Fibroblast of the aortic adventitia (primary cell): ENCODE measurements at regions not wholly inside any gene's neighbourhood (a gene's known extent, or its start where the extent isn't known, plus 50 kb on each side); places are given as distances from the start of the nearest gene placed in this dataset.

Source experiments
- DNase-seq: peaks from one replicate; pipeline ENCODE4 v3.0.0-alpha.2; 2010; ENCODE audit warnings: low read depth
- H3K4me3 ChIP-seq: 2 replicates; pipeline ENCODE4 v1.5.1; 2011; ENCODE audit warnings: low read depth, mild to moderate bottlenecking, control low read depth, low read length, moderate library complexity
- TF ChIP-seq, protein P1 (sequence below): IDR thresholded peaks from 2 replicates; pipeline ENCODE4 v1.5.1; 2011; ENCODE audit warnings: mild to moderate bottlenecking, low read length, control low read depth, inconsistent platforms; ENCODE audit not compliant: insufficient read depth

DNA sequence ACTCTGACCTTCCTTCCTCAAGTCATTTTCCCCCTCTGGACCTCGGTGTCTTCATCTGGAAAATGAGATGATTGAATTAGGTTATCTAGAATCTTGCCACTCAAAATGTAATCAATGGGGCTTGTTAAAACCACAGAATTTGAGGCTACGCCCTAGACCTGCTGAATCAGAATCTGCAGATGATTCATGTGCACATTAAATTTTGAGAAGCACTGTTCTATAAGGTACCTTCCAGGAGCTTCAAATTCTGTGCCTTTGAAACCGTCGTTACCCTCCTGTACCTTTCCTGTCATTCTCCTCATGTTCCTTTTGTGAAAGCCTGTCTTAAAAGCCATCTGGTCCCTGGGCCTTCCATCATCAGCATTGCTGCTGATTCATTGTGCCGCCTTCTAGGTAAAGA is 172.4 kb upstream of the TOPAZ1 start:
- no peak overlapping the region for H3K4me3 ChIP-seq
- no peak for DNase-seq
- TF ChIP-seq, protein P1, sequence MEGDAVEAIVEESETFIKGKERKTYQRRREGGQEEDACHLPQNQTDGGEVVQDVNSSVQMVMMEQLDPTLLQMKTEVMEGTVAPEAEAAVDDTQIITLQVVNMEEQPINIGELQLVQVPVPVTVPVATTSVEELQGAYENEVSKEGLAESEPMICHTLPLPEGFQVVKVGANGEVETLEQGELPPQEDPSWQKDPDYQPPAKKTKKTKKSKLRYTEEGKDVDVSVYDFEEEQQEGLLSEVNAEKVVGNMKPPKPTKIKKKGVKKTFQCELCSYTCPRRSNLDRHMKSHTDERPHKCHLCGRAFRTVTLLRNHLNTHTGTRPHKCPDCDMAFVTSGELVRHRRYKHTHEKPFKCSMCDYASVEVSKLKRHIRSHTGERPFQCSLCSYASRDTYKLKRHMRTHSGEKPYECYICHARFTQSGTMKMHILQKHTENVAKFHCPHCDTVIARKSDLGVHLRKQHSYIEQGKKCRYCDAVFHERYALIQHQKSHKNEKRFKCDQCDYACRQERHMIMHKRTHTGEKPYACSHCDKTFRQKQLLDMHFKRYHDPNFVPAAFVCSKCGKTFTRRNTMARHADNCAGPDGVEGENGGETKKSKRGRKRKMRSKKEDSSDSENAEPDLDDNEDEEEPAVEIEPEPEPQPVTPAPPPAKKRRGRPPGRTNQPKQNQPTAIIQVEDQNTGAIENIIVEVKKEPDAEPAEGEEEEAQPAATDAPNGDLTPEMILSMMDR = no peak

DNA sequence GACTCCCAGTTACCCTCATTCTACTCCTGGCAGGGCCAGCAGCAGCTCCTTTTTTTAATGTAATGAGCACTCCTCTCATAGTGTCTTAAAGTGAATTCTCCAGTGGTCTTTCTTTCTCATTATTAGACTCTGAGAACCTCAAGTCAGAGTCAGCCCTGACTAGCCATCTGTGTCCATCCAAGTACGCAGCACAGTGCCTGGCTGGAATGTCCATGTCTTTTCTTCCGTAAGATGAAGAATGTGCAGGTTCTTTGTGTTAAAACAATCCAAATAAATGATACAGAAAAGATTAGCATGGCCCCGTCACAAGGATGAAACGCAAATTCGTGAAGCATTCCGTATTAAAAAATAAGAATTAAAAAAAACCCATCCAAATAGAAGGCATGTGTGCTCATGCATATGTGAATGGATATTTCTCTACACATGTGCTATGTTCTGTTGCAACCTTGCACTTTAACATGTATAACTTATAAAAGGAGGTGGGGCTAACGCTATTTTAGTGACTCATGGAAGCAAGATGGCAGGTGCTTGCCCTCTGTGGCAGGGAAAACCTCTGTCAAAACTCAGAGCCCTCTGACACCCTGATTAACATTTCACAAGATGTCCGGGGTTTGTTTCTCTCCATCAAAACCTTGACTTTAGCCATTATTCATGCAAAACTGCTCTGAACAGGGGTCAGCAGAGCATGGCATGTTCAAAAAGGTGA is 170.7 kb upstream of the TOPAZ1 start:
- DNase-seq = no peak
- H3K4me3 ChIP-seq = no peak overlapping the region
- TF ChIP-seq, protein P1 = no peak

DNA sequence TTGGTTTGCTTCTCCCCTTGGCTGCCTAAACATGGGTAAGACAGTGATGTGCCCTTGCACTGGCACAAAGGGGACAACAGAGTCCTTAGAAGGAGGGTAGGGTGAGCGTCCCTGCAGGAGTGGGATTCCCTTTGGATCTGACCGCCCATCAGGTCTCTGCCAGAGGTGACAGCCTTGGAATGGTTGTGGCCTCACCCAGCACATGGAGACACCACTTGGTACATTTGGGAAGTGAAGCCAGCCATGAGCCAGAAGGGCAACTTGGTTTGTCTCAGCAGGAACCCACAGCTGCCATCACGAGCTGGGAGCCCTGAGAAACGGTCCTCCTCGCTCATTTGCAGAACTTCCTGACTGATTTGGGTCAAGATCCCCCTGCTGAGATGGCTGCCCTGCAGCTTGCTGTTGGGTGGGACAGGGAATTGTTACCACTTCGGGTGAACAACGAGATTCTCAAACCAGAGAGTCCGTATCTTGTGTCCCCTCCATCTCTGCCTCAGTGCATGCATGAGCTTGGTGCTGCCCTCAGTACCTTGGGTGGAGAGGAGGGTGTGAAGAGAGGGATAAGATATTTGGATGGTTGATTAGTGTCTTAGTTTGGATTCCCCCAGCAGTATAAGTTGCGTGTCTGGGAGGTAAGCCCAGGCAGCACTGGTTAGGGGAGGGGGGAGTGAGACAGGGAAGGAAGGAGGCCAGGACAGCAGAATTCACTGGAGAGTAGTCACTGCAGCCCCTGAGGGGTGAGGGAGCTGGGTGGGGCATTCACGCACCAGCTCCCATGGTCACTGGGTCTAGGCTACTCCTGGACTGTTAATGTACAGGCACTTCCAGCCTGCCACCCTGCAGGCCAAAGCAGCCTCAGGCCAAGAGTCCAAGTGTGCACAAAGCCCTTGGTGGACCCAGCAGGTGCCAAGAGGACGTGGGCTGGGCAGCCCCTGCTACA is 168.8 kb upstream of the TOPAZ1 start:
- no peak overlapping the region for H3K4me3 ChIP-seq
- TF ChIP-seq, protein P1 = no peak
- no peak for DNase-seq

DNA sequence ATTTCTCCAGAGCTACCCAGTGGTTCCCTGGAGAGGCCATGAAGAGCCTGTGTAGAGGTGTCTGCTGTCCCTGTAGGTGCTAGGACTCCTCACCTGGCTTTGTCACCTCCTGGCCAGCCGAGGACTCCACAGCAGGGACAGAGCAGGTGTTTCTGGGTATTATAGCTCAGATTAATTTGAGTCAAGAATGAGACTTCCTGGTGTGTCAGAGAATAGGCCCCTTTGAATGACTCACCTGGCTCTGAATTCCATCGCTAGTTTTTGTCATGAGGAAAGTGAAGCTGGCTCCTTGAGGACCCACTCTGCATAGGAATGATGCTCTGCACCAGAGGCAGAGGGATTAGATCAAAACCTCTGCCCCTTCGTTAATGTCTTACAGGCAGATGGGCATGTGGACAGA is 167.5 kb upstream of the TOPAZ1 start:
- no peak overlapping the region for H3K4me3 ChIP-seq
- no peak for DNase-seq
- TF ChIP-seq, protein P1 = no peak

DNA sequence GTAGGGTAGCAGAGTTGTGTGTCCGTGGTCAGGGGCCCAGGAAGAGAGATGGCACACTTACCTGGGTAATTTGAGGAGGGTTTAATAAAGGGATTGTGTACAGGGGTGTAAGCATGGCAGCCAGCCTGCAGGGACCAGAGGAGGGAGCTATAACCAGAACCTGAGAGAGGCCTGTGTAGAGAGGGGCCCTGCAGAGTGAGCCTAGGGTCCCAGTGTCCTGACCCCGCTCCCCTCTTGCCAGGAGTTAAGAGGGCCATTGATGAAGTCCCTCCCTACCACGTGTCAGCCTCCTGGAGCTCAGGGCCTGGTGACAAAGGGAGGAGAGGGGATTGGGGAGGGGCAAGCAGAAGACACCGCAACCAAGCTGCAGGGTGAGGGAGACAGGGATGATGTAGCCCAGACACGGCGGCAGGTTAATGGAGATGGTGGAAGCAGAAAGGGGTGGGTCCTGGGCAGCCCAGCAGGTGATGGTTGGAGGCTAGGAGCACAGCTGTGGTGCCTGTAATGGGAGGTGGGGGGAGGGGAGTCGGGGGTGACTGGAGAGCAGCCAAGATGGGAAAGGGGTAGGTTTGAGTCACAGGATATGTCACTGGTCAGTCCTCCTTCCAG is 165.4 kb upstream of the TOPAZ1 start:
- no peak for DNase-seq
- no peak overlapping the region for H3K4me3 ChIP-seq
- TF ChIP-seq, protein P1 = no peak

DNA sequence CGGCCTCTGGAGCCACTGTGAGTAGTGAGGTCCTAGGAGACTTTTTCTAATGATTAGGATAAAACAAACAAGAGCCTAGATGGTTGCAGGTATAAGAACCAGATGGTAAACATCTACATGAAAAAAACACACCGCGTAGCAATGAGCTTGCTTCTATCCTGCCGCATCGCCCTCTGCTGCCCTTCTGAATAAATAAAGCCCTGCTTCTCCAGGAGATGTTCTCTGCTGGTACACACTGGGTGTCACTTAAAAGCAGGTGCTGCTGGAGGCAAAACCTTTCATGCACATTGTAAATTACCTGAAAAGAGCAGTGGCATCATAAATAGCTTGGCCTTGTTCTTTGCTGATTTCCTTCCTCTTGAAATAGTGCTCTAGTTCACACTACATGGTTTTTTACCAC is 164.4 kb upstream of the TOPAZ1 start:
- TF ChIP-seq, protein P1 = peak; percentile 20
- DNase-seq = no peak
- no peak overlapping the region for H3K4me3 ChIP-seq
